ENCODE measurements at regions not wholly inside any gene's neighbourhood (a gene's known extent, or its start where the extent isn't known, plus 50 kb on each side); places are given as distances from the start of the nearest gene placed in this dataset.

DNA sequence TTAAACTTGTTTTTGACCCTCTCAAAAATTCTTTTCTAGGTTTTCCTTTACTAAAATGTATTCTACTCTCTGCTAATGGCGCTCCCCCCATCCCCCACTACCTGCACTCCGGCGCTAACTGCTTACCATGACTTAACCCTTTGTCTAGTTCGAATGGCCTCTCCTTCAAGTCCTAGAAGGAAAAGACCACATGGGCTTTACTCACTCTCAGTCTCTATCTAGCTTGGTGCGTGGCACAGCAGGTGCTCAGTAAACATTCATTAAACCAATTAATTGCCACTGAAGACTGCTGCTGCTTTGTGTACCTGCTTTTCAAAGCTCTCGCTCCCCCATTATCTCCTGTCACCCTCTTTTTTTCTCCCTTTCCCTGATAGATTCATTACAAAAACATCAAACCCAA is 457.7 kb upstream of the THRB start:
- Histone ChIP-seq H3K27ac (no peak overlapping the region), H3K36me3 (ENCODE audit: low read depth) (no peaks in the 10 kb centered on the region), H3K79me2 (ENCODE audit: low read depth) (no peaks in the 10 kb centered on the region), H3K4me1 (replicated peaks; ENCODE audit: insufficient read depth) (no peaks in the 10 kb centered on the region), H3F3A (ENCODE audit: insufficient read depth, low read depth) (no peaks in the 10 kb centered on the region), H2AFZ (no peak overlapping the region), H4K20me1 (ENCODE audit: insufficient read depth) (no peaks in the 10 kb centered on the region), H3K27me3 (ENCODE audit: insufficient read depth, low read depth) (no peaks in the 10 kb centered on the region), H3K4me2 (no peak overlapping the region), H3K9me3 (ENCODE audit: insufficient read depth, low read depth) (no peaks in the 10 kb centered on the region), H3K9me2 (ENCODE audit: insufficient read depth) (no peaks in the 10 kb centered on the region), H3K4me3 (no peak overlapping the region)
- DNase-seq, result no peak
- TF ChIP-seq, protein P1, sequence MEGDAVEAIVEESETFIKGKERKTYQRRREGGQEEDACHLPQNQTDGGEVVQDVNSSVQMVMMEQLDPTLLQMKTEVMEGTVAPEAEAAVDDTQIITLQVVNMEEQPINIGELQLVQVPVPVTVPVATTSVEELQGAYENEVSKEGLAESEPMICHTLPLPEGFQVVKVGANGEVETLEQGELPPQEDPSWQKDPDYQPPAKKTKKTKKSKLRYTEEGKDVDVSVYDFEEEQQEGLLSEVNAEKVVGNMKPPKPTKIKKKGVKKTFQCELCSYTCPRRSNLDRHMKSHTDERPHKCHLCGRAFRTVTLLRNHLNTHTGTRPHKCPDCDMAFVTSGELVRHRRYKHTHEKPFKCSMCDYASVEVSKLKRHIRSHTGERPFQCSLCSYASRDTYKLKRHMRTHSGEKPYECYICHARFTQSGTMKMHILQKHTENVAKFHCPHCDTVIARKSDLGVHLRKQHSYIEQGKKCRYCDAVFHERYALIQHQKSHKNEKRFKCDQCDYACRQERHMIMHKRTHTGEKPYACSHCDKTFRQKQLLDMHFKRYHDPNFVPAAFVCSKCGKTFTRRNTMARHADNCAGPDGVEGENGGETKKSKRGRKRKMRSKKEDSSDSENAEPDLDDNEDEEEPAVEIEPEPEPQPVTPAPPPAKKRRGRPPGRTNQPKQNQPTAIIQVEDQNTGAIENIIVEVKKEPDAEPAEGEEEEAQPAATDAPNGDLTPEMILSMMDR (conservative IDR thresholded peaks at IDR 0.05), result no peak
- TF ChIP-seq EZH2 (IDR thresholded peaks at IDR 0.05; ENCODE audit: low read depth), result no peak
- ChIA-PET POLR2A (ENCODE audit: unreplicated experiment) (no interaction called here), CTCF (no interaction called here)
- intact Hi-C loops (cut with micrococcal nuclease; ENCODE audit: unreplicated experiment), result no loop called here
- no TSS peak for BruUV-seq (replicated peaks)

GRCh38 chr3:24953060-24953771 is 458.6 kb upstream of the THRB start:
- H3K9me3 ChIP-seq (ENCODE audit: insufficient read depth, low read depth), result no peaks in the 10 kb centered on the region
- H3K79me2 ChIP-seq (ENCODE audit: low read depth), result no peaks in the 10 kb centered on the region
- no peak for DNase-seq
- H3K36me3 ChIP-seq (ENCODE audit: low read depth), result no peaks in the 10 kb centered on the region
- no peak overlapping the region for H3K4me3 ChIP-seq
- no peaks in the 10 kb centered on the region for H3K9me2 ChIP-seq (ENCODE audit: insufficient read depth)
- no peak overlapping the region for H3K27ac ChIP-seq
- no peak overlapping the region for H3K4me2 ChIP-seq
- intact Hi-C loops (cut with micrococcal nuclease; ENCODE audit: unreplicated experiment), result no loop called here
- TF ChIP-seq, protein P1 (conservative IDR thresholded peaks at IDR 0.05), result no peak
- no peak for TF ChIP-seq EZH2 (IDR thresholded peaks at IDR 0.05; ENCODE audit: low read depth)
- ChIA-PET POLR2A (ENCODE audit: unreplicated experiment) (no interaction called here), CTCF (no interaction called here)
- H3K4me1 ChIP-seq (replicated peaks; ENCODE audit: insufficient read depth), result no peaks in the 10 kb centered on the region
- no peak overlapping the region for H2AFZ ChIP-seq
- H4K20me1 ChIP-seq (ENCODE audit: insufficient read depth), result no peaks in the 10 kb centered on the region
- BruUV-seq (replicated peaks), result no TSS peak
- H3K27me3 ChIP-seq (ENCODE audit: insufficient read depth, low read depth), result no peaks in the 10 kb centered on the region
- no peaks in the 10 kb centered on the region for H3F3A ChIP-seq (ENCODE audit: insufficient read depth, low read depth)

- no TSS peak for BruUV-seq (replicated peaks)
- H3K27ac ChIP-seq, result no peak overlapping the region
- no peaks in the 10 kb centered on the region for H3K9me2 ChIP-seq (ENCODE audit: insufficient read depth)
- no peak overlapping the region for H3K4me3 ChIP-seq
- no peaks in the 10 kb centered on the region for H3K27me3 ChIP-seq (ENCODE audit: insufficient read depth, low read depth)
- POLR2A ChIA-PET (ENCODE audit: unreplicated experiment), result no interaction called here
- H3K9me3 ChIP-seq (ENCODE audit: insufficient read depth, low read depth), result no peaks in the 10 kb centered on the region
- CTCF ChIA-PET, result no interaction called here
- no peaks in the 10 kb centered on the region for H3K36me3 ChIP-seq (ENCODE audit: low read depth)
- H3F3A ChIP-seq (ENCODE audit: insufficient read depth, low read depth), result no peaks in the 10 kb centered on the region
- H2AFZ ChIP-seq, result no peak overlapping the region
- no peak for DNase-seq
- no peaks in the 10 kb centered on the region for H3K4me1 ChIP-seq (replicated peaks; ENCODE audit: insufficient read depth)
- no peaks in the 10 kb centered on the region for H4K20me1 ChIP-seq (ENCODE audit: insufficient read depth)
- H3K4me2 ChIP-seq, result no peak overlapping the region
- intact Hi-C loops (cut with micrococcal nuclease; ENCODE audit: unreplicated experiment), result no loop called here
- no peaks in the 10 kb centered on the region for H3K79me2 ChIP-seq (ENCODE audit: low read depth)
- no peak for TF ChIP-seq EZH2 (IDR thresholded peaks at IDR 0.05; ENCODE audit: low read depth)
Measured at GRCh38 chr3:24956613-24957012, 462.0 kb upstream of the THRB start.

DNA sequence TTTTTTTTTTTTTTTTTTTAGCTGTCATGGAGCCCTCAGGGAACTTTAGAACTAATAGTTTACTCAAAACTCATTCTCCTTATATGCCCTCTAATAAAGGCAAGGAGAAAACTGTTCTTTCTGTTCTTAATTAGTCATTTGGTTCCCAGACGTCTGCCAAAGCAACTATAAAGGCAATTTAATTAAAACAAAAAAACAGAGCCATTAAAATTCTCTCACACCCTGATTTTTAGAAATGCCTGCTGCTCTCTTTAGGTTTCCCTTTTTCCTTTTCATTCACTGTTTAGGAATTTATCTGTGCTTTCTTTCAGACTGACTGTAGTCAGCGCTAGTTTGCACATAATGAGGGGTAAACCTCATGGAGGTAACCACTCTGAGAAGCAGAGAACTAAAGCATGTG is 463.6 kb upstream of the THRB start:
- Histone ChIP-seq H3K27me3 (ENCODE audit: insufficient read depth, low read depth) (no peaks in the 10 kb centered on the region), H3K36me3 (ENCODE audit: low read depth) (no peaks in the 10 kb centered on the region), H3K79me2 (ENCODE audit: low read depth) (no peaks in the 10 kb centered on the region), H3K4me2 (no peak overlapping the region), H3K9me3 (ENCODE audit: insufficient read depth, low read depth) (no peaks in the 10 kb centered on the region), H3K4me1 (replicated peaks; ENCODE audit: insufficient read depth) (no peaks in the 10 kb centered on the region), H3F3A (ENCODE audit: insufficient read depth, low read depth) (no peaks in the 10 kb centered on the region), H4K20me1 (ENCODE audit: insufficient read depth) (no peaks in the 10 kb centered on the region), H3K9me2 (ENCODE audit: insufficient read depth) (no peaks in the 10 kb centered on the region), H3K4me3 (no peak overlapping the region), H3K27ac (no peak overlapping the region), H2AFZ (no peak overlapping the region)
- TF ChIP-seq, protein P1 (conservative IDR thresholded peaks at IDR 0.05), result no peak
- no peak for TF ChIP-seq EZH2 (IDR thresholded peaks at IDR 0.05; ENCODE audit: low read depth)
- BruUV-seq (replicated peaks), result no TSS peak
- DNase-seq, result no peak
- intact Hi-C loops (cut with micrococcal nuclease; ENCODE audit: unreplicated experiment), result no loop called here
- ChIA-PET POLR2A (ENCODE audit: unreplicated experiment) (no interaction called here), CTCF (no interaction called here)

All from PC-9 (cell line).